ENCODE measurements at regions not wholly inside any gene's neighbourhood (a gene's known extent, or its start where the extent isn't known, plus 50 kb on each side); places are given as distances from the start of the nearest gene placed in this dataset.

DNA sequence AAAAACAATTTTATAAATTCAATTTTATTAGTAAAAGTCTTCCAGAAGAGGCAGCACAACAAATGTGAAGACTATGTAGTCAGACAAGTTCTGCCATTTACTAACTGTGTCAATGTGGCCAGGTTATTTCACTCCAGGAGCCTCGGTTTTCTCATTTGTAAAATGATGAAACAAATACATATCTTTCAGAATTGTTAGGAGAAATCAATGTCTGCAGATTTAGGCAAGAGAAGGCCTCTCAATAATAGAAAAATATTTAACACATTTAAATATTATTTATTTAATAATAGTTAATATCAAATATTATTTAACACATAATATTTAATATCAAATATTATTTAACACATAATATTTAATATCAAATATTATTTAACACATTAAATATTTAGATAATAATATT is 75.6 kb upstream of the PTGFR start:
- no peak overlapping the region for H3K4me3 Mint-ChIP-seq
- no peak overlapping the region for H3K27ac Mint-ChIP-seq
- H3K9me3 Mint-ChIP-seq: peaks cover 2% of the 10 kb centered on the region
- H3K4me1 Mint-ChIP-seq (ENCODE audit: low read depth): no peaks in the 10 kb centered on the region
- intact Hi-C loops (cut with micrococcal nuclease): no loop called here
- TF ChIP-seq, protein P1, sequence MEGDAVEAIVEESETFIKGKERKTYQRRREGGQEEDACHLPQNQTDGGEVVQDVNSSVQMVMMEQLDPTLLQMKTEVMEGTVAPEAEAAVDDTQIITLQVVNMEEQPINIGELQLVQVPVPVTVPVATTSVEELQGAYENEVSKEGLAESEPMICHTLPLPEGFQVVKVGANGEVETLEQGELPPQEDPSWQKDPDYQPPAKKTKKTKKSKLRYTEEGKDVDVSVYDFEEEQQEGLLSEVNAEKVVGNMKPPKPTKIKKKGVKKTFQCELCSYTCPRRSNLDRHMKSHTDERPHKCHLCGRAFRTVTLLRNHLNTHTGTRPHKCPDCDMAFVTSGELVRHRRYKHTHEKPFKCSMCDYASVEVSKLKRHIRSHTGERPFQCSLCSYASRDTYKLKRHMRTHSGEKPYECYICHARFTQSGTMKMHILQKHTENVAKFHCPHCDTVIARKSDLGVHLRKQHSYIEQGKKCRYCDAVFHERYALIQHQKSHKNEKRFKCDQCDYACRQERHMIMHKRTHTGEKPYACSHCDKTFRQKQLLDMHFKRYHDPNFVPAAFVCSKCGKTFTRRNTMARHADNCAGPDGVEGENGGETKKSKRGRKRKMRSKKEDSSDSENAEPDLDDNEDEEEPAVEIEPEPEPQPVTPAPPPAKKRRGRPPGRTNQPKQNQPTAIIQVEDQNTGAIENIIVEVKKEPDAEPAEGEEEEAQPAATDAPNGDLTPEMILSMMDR (IDR thresholded peaks at IDR 0.05): no peak
- ChIA-PET POLR2A (no interaction called here), CTCF (no interaction called here)
- ATAC-seq: no peak
- no peaks in the 10 kb centered on the region for H3K36me3 Mint-ChIP-seq (ENCODE audit: low read depth)
- H3K27me3 Mint-ChIP-seq: no peaks in the 10 kb centered on the region
- DNase-seq: no peak

DNA sequence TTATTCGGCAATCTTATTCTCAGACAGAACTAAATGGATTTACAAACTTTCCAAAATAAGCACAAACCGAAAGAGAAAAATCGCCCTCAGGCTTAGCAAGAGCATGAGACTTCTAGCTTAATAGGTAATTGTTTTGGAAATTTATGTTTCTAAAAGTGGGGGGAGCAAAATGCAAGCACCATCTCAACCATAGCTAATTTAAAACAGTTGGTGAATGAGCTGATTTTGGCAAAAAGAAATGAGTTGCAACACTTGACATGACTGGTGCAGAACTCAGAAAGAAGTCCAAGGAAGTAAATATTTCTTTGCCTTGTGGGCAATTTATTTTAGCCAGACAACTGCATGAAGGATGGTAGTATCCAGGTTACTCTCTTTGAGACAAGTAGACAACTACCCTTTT is 71.5 kb upstream of the PTGFR start:
- TF ChIP-seq, protein P1 (IDR thresholded peaks at IDR 0.05): no peak
- no peaks in the 10 kb centered on the region for H3K4me1 Mint-ChIP-seq (ENCODE audit: low read depth)
- H3K27me3 Mint-ChIP-seq: no peaks in the 10 kb centered on the region
- no peaks in the 10 kb centered on the region for H3K36me3 Mint-ChIP-seq (ENCODE audit: low read depth)
- no peaks in the 10 kb centered on the region for H3K9me3 Mint-ChIP-seq
- no peak for ATAC-seq
- no peak overlapping the region for H3K4me3 Mint-ChIP-seq
- no peak for DNase-seq
- CTCF ChIA-PET: interaction anchor here (1.2 kb wide), 1 partner anchor 16 kb away, joined by 3 read pairs; no protein-coding TSS in a partner anchor
- intact Hi-C loops (cut with micrococcal nuclease): no loop called here
- H3K27ac Mint-ChIP-seq: no peak overlapping the region
- POLR2A ChIA-PET: no interaction called here

DNA sequence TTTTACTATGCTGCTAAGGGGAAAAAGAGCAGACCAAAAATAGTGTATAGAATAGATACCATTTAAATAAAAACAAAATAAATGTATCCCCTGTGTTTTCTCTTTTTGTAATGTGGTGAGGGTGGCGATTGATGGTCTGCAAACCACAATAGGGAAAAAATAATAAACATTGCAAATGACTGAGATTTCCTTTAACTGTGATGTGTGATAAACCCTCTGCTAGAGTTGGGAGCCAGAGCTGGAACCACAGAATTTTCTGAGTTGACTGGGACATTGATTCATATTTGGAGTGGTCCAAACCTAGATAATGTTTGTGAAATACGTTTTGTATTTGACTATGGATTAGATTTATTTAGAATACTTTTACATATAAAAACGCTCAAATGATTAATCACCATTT is 70.6 kb upstream of the PTGFR start:
- Mint-ChIP-seq H3K4me3 (no peak overlapping the region), H3K36me3 (ENCODE audit: low read depth) (no peaks in the 10 kb centered on the region), H3K4me1 (ENCODE audit: low read depth) (no peaks in the 10 kb centered on the region), H3K27ac (no peak overlapping the region), H3K9me3 (no peaks in the 10 kb centered on the region), H3K27me3 (no peaks in the 10 kb centered on the region)
- CTCF ChIA-PET: no interaction called here
- TF ChIP-seq, protein P1 (IDR thresholded peaks at IDR 0.05): no peak
- no peak for ATAC-seq
- POLR2A ChIA-PET: no interaction called here
- intact Hi-C loops (cut with micrococcal nuclease): no loop called here
- no peak for DNase-seq

DNA sequence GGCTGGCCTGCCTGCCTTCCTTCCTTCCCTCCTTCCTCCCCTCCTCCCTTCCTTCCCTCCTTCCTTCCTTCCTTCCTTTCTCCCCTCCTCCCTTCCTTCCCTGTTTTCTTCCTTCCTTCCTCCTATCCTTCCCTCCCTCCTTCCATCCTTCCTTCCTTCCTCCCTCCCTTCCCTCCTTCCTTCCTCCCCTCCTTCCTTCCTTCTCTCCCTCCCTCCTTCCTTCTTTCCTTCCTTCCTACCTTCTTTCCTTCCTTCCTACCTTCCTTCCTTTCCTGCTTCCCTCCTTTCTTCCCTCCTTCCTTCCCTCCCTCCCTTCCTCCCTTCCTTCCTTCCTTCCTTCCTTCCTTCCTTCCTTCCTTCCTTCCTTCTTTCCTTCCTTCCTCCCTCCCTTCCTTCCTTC is 70.1 kb upstream of the PTGFR start:
- no peak for DNase-seq
- H3K27me3 Mint-ChIP-seq: no peaks in the 10 kb centered on the region
- no peaks in the 10 kb centered on the region for H3K9me3 Mint-ChIP-seq
- no peaks in the 10 kb centered on the region for H3K4me1 Mint-ChIP-seq (ENCODE audit: low read depth)
- ChIA-PET POLR2A (interaction anchor here (0.7 kb wide), 1 partner anchor 216 kb away, joined by 4 read pairs; no protein-coding TSS in a partner anchor), CTCF (no interaction called here)
- H3K27ac Mint-ChIP-seq: no peak overlapping the region
- no peak for ATAC-seq
- no peak overlapping the region for H3K4me3 Mint-ChIP-seq
- intact Hi-C loops (cut with micrococcal nuclease): no loop called here
- no peaks in the 10 kb centered on the region for H3K36me3 Mint-ChIP-seq (ENCODE audit: low read depth)
- TF ChIP-seq, protein P1 (IDR thresholded peaks at IDR 0.05): no peak

DNA sequence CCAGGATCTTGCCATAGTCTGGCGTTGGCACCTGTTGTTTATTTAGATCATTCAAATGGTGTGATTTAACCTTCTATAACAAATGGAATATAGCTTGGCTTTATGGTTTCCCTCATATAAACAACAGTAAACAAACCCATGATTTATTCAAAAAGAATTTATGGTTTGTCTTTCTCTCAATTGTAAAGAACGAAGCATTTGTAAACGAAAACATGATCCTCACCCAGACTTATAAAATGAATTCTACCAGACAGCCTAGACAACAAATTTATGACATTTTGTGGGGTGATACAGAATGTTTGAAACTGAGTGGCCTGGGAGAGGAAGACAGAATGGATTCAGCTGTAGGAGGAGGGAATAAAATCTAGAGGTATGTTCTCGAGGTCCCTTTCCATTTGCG is 66.1 kb upstream of the PTGFR start:
- intact Hi-C loops (cut with micrococcal nuclease): no loop called here
- TF ChIP-seq, protein P1 (IDR thresholded peaks at IDR 0.05): no peak
- no peak overlapping the region for H3K4me3 Mint-ChIP-seq

More for the DNA sequence above, 66.1 kb upstream of the PTGFR start:
- Mint-ChIP-seq H3K4me1 (ENCODE audit: low read depth) (no peaks in the 10 kb centered on the region), H3K27me3 (no peaks in the 10 kb centered on the region), H3K27ac (no peak overlapping the region), H3K36me3 (ENCODE audit: low read depth) (no peaks in the 10 kb centered on the region), H3K9me3 (no peaks in the 10 kb centered on the region)
- DNase-seq (no peak), ATAC-seq (no peak)
- ChIA-PET CTCF (no interaction called here), POLR2A (no interaction called here)

All from activated CD8-positive, alpha-beta T cell treated with anti-CD3 and anti-CD28 coated beads for 36 hours (primary cell).